BLaER1 treated with 17β-estradiol and CSF1 and Interleukin-3, amounts not matched to agents 10 nM and 100 nM (cell line): ENCODE measurements at regions not wholly inside any gene's neighbourhood (a gene's known extent, or its start where the extent isn't known, plus 50 kb on each side); places are given as distances from the start of the nearest gene placed in this dataset.

Experiments used
- H3K27ac ChIP-seq, 11 experiments: shearing (Covaris generic); formaldehyde crosslinking; 2 replicates each; pipeline ENCODE4 v1.8.1; 2022
- H3K27me3 ChIP-seq, 11 experiments: shearing (Covaris generic); formaldehyde crosslinking; 2 replicates each; pipeline ENCODE4 v1.8.1; 2022
- H3K36me3 ChIP-seq, 11 experiments: shearing (Covaris generic); formaldehyde crosslinking; 2 replicates each; pipeline ENCODE4 v1.8.1; 2022
- H3K4me1 ChIP-seq, 10 experiments: shearing (Covaris generic); formaldehyde crosslinking; 2 replicates each; pipeline ENCODE4 v1.8.1; 2022
- H3K4me2 ChIP-seq, 11 experiments: shearing (Covaris generic); formaldehyde crosslinking; 2 replicates each; pipeline ENCODE4 v1.8.1; 2022
- H3K4me3 ChIP-seq, 10 experiments: shearing (Covaris generic); formaldehyde crosslinking; 2 replicates each; pipeline ENCODE4 v1.8.1; 2022
- H3K9ac ChIP-seq, 11 experiments: shearing (Covaris generic); formaldehyde crosslinking; 2 replicates each; pipeline ENCODE4 v1.8.1; 2022
- H3K9me3 ChIP-seq, 11 experiments: shearing (Covaris generic); formaldehyde crosslinking; replicated peaks in 1 of 11; 2 replicates each; pipeline ENCODE4 v1.8.1; 2022
- H4K20me1 ChIP-seq, 11 experiments: shearing (Covaris generic); formaldehyde crosslinking; 2 replicates each; pipeline ENCODE4 v1.8.1; 2022
- Cebpa-rat ChIP-seq, 11 experiments: shearing (Covaris generic); IDR thresholded peaks; 2 replicates each; pipeline ENCODE4 v1.8.1; 2022

DNA sequence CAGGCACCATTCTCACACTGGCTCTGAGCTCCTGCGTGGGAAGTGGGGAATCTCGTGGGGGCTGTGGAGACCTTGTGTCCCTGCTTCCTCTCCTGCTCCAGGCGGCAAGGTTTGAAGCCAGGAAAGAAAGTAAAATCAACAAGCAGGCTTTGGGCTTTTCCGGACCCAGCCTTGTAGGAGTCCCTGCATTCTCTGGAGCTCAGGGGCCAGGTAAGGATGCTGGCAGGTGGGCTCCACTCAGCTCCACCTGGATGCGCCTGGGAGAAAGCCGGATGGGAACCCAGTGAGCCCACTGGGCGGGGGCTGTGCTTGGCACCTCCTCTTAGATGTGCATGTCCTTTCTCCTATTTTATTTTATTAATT lies 362.5 kb downstream of the SEC14L1 start:
- Histone ChIP-seq H3K9me3 (no peaks in the 10 kb centered on the region), H3K36me3 (peaks cover 16 to 43% (median 33%) of the 10 kb centered on the region in 11 experiments), H3K4me1 (no peaks in the 10 kb centered on the region), H3K27me3 (no peaks in the 10 kb centered on the region), H3K27ac (no peak overlapping the region; a peak in 1 of 22 replicates), H3K4me3 (no peak overlapping the region), H3K9ac (no peak overlapping the region), H3K4me2 (no peak overlapping the region), H4K20me1 (peaks cover 0 to 39% (median 13%) of the 10 kb centered on the region in 11 experiments; a peak in 13 of 22 replicates)
- no peak for TF ChIP-seq Cebpa-rat (IDR thresholded peaks at IDR 0.05)

DNA sequence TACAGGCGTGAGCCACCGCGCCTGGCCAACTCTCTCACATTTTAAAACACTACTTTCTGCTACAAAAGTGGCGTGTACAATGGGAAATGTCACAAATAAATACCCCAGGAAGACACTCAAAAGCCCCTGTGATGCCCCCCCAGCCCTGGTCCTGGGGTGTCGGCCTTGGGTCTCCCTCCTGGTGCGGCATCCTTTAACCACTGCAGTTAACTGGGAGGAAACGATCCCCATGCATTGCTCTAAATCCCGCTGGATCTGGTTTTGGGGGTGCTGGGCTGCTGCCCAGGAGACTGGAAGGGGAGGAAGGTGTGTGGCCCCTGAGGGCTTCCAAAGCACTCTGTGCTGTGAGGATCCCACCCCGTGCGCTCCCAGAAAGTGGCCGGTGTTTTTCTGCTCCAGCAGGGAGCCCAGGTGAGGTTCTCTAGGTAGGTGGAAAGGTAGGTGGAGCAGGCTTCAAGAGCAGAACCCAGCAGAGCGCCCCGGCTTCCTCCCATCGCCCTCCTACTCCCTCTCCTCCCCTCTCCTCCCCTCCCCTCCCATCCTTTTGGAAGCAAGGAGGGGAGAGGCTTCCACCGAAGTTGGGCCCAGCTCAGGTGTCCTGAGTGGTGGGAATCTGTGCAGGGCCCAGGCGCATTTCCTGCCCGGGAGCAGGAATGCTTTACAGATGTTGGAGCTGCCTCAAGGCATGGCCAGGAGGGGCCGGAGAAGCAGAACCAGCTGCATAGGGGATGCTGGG lies 363.3 kb downstream of the SEC14L1 start:
- no peak overlapping the region for H3K27ac ChIP-seq
- H3K27me3 ChIP-seq = no peaks in the 10 kb centered on the region
- no peak overlapping the region for H3K4me2 ChIP-seq
- peaks cover 0 to 39% (median 9%) of the 10 kb centered on the region in 11 experiments; a peak in 13 of 22 replicates for H4K20me1 ChIP-seq
- TF ChIP-seq Cebpa-rat (IDR thresholded peaks at IDR 0.05) = no peak
- H3K4me3 ChIP-seq = no peak overlapping the region
- no peaks in the 10 kb centered on the region; a peak in 1 of 22 replicates for H3K9me3 ChIP-seq
- H3K9ac ChIP-seq = no peak overlapping the region
- H3K36me3 ChIP-seq = peaks cover 10 to 37% (median 28%) of the 10 kb centered on the region in 11 experiments; a peak in 21 of 22 replicates
- no peaks in the 10 kb centered on the region for H3K4me1 ChIP-seq

DNA sequence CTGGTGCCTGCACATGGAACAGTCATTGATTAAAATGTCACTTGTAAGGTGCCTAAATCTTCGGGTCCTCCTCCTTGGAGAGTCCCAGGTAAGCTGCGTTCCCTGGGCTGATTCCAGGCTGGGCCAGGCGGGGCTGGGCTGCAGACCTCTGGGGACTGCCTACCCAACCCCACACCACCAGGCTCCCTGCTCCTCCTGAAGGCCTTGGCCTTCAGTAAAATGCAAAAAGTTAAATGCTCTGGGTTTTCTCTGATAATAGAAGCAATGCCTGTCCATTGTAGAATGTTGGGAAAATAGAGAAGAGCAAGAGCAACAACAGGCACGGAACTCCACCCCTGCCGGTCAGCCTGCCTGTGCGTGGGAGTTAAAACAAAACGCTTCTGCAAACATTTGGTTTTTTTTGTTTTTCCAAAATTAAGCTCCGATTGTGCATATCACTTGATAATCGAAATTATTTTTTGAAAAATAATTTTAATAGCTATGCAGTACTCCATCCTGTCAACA lies 363.9 kb downstream of the SEC14L1 start:
- H3K4me3 ChIP-seq = no peak overlapping the region

DNA sequence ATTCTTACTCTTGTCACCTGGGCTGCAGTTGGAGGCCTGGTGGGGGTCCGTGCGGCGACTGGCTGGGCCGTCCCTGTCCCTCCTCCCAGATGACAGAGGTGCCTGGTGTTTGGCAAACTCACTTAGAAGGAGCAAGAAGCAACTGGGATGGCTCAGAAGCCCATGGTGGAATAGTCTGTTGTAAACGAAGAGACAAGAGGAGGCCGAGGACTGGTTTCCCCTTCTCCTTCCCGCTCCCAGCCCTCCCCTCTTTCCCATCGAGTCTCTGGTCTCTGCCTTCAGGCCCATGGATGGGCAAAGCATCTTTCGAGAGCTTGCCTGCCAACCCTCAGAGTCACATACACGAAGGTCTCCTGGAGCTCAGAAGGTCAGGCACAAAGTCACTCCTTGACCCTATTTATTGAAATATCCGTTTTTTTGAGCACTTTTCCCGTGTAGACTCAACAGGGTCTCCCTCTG lies 364.4 kb downstream of the SEC14L1 start:
- Histone ChIP-seq H3K4me2 (no peak overlapping the region), H3K27ac (no peak overlapping the region), H3K27me3 (no peaks in the 10 kb centered on the region), H4K20me1 (peaks cover 0 to 28% (median 4%) of the 10 kb centered on the region in 11 experiments; a peak in 9 of 22 replicates), H3K9ac (no peak overlapping the region), H3K9me3 (peaks cover 1 to 6% (median 4%) of the 10 kb centered on the region in 11 experiments; a peak in 19 of 22 replicates), H3K4me1 (no peaks in the 10 kb centered on the region), H3K4me3 (no peak overlapping the region), H3K36me3 (peaks cover 0 to 26% (median 16%) of the 10 kb centered on the region in 11 experiments; a peak in 16 of 22 replicates)
- TF ChIP-seq Cebpa-rat (IDR thresholded peaks at IDR 0.05) = no peak

More for the DNA sequence above, 363.9 kb downstream of the SEC14L1 start:
- Histone ChIP-seq H3K36me3 (peaks cover 4 to 31% (median 21%) of the 10 kb centered on the region in 11 experiments; a peak in 21 of 22 replicates), H3K4me1 (no peaks in the 10 kb centered on the region), H3K9ac (no peak overlapping the region), H4K20me1 (peaks cover 0 to 33% (median 4%) of the 10 kb centered on the region in 11 experiments; a peak in 13 of 22 replicates), H3K9me3 (peaks cover 0 to under 1% (median 0%) of the 10 kb centered on the region in 11 experiments; a peak in 4 of 22 replicates), H3K27ac (no peak overlapping the region), H3K27me3 (no peaks in the 10 kb centered on the region), H3K4me2 (no peak overlapping the region)
- TF ChIP-seq Cebpa-rat (IDR thresholded peaks at IDR 0.05) = no peak

DNA sequence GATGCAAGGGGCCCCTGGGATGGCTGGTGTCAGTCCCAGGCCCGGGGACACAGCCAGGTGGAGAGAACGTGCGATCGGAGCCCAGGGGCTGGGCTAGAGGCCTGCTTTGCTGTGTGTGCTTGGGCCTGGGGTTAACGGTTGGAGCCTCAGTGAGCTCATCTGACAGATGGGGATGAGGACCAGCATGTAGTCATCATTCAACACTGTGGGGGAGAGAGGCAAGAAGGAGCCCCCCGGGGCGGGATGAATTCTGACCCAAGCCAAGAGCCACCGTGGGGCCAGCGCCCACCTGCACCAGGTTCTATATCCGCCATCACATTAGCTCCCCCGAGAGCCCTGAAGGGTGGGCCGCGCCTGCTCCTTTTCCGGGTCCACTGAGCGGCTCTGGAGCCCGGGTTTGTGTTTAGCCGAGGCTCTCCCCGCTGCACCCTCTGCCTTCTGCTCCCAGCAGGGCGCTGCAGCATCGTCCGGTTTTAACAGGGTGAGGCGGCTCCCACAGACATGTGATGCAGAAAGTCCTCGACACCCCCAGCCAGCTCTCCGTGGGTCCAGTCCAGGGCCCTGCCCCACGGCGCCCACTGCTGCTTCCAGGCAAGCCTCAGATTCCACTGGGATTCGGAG lies 365.7 kb downstream of the SEC14L1 start:
- H3K4me1 ChIP-seq = no peaks in the 10 kb centered on the region
- peaks cover 0 to 18% (median 4%) of the 10 kb centered on the region in 11 experiments; a peak in 8 of 22 replicates for H4K20me1 ChIP-seq
- H3K9ac ChIP-seq = no peak overlapping the region
- no peaks in the 10 kb centered on the region for H3K27me3 ChIP-seq
- peaks cover 0 to 13% (median 4%) of the 10 kb centered on the region in 11 experiments; a peak in 10 of 22 replicates for H3K36me3 ChIP-seq
- H3K4me3 ChIP-seq = no peak overlapping the region
- H3K27ac ChIP-seq = no peak overlapping the region
- TF ChIP-seq Cebpa-rat (IDR thresholded peaks at IDR 0.05) = no peak
- H3K4me2 ChIP-seq = no peak overlapping the region
- peaks cover 13 to 18% (median 17%) of the 10 kb centered on the region in 11 experiments for H3K9me3 ChIP-seq

DNA sequence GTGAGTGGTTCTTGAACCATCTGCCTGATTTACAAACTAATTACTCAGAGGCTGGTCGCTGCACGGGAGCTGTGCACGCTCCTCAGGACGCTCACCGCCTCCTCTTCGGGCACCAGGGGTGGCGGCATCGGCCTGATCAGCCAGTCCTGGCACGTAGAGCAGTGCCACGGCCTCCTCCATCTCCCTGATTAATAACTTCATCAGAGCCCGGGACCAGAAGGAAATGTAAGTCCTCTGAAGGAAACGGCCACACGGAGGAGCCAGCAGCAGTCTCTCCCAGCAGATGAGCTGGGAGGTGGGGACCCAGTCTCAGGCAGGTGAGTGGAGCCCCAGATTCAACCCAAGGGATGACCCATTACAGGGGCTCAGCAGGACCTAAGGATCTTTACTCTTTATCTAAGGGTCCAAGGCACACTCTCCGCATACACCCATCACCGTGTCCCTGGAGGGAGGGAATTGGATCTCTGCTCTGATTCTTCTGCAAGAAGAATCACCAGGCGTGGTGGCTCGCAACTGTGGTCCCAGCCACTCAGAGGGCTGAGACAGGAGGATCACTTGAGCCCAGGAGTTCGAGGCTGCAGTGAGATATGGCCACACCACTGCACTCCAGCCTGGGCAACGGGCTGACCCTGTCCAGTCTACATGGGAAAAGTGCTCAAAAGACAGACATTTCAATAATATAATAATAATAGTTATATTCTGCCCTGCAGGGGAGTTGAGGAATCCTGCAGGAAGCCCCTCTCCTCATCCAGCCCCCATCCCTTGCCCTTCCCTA lies 366.5 kb downstream of the SEC14L1 start:
- no peaks in the 10 kb centered on the region for H3K27me3 ChIP-seq
- no peak overlapping the region for H3K4me3 ChIP-seq
- H3K9ac ChIP-seq = no peak overlapping the region
- H3K4me2 ChIP-seq = no peak overlapping the region
- H3K27ac ChIP-seq = no peak overlapping the region
- no peak for TF ChIP-seq Cebpa-rat (IDR thresholded peaks at IDR 0.05)
- peaks cover 21 to 26% (median 25%) of the 10 kb centered on the region in 11 experiments for H3K9me3 ChIP-seq
- no peaks in the 10 kb centered on the region for H3K4me1 ChIP-seq
- peaks cover 0 to 10% (median 0%) of the 10 kb centered on the region in 11 experiments; a peak in 5 of 22 replicates for H4K20me1 ChIP-seq
- H3K36me3 ChIP-seq = peaks cover 0 to 5% (median 0%) of the 10 kb centered on the region in 11 experiments; a peak in 4 of 22 replicates

DNA sequence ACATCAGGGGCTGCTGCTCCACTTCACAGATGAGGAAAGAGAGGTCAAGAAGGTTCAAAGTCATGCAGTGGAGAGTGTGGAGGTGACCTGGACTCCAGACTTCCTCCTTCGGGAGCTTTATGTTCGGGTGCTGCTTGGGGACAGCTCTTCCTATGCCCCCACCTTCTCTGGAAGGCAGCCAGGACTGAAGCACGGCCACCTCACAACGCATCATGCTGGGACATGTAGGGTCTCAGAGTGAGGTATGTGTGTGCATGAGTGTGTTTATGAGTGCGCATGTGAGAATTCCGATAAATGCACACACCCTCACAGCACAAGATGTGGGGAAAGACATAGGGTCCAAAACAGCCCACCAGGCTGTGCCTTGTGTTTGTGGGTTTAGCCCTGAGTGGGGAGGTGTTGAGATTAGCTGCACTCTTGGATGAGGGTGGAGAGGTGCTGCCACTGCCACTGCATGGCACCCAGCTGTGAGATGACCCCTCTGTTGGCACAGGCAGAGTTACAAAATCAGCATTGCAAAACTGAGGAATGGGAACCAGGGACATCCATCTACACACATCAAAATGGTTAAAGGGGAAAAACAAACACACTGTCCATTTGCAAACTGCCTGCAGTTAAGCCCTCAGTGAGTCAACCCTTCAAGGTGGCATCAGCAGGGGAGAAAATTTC lies 367.4 kb downstream of the SEC14L1 start:
- no peak for TF ChIP-seq Cebpa-rat (IDR thresholded peaks at IDR 0.05)
- H3K9me3 ChIP-seq = peaks cover 29 to 35% (median 33%) of the 10 kb centered on the region in 11 experiments
- no peaks in the 10 kb centered on the region for H3K27me3 ChIP-seq
- no peak overlapping the region for H3K9ac ChIP-seq
- no peak overlapping the region for H3K4me3 ChIP-seq
- no peak overlapping the region for H3K4me2 ChIP-seq
- H3K27ac ChIP-seq = no peak overlapping the region
- no peaks in the 10 kb centered on the region for H3K4me1 ChIP-seq
- no peaks in the 10 kb centered on the region; a peak in 2 of 22 replicates for H3K36me3 ChIP-seq
- peaks cover 0 to 2% (median 0%) of the 10 kb centered on the region in 11 experiments; a peak in 3 of 22 replicates for H4K20me1 ChIP-seq

DNA sequence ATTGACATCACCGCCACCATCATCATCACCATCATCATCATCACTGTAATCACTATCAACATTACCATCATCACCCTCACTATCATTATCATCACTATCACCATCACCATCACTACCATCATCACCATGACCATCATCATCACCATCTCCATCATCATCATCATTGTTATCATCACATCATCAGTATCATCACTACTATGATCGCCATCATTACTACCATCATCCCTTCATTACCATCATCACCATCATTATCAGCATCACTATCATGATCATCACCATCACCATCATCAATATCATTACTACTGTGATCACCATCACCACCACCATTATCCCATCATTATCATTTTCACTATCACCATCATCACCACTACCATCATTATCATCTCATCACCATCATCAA lies 368.3 kb downstream of the SEC14L1 start:
- Histone ChIP-seq H3K27ac (no peak overlapping the region), H3K4me3 (no peak overlapping the region), H3K4me1 (no peaks in the 10 kb centered on the region), H3K9me3 (peaks cover 38 to 44% (median 42%) of the 10 kb centered on the region in 11 experiments), H4K20me1 (no peaks in the 10 kb centered on the region; a peak in 1 of 22 replicates), H3K36me3 (no peaks in the 10 kb centered on the region; a peak in 2 of 22 replicates), H3K4me2 (no peak overlapping the region), H3K27me3 (no peaks in the 10 kb centered on the region), H3K9ac (no peak overlapping the region)
- no peak for TF ChIP-seq Cebpa-rat (IDR thresholded peaks at IDR 0.05)
